HG03378 (cell line): ENCODE measurements at regions not wholly inside any gene's neighbourhood (a gene's known extent, or its start where the extent isn't known, plus 50 kb on each side); places are given as distances from the start of the nearest gene placed in this dataset.
A peak's percentile ranks its signal among the peaks of the same experiment; 100 is the strongest.
"Not testable (repeated sequence)": the region's sequence is repeated elsewhere in the genome, so short reads cannot be mapped to it uniquely, and the experiment has no call there.

Source experiments
- ATAC-seq: cut with Tn5 transposase; IDR thresholded peaks from one replicate; pipeline ENCODE4 v1.9.1; 2021; ENCODE audit warnings: mild to moderate bottlenecking, moderate library complexity; ENCODE audit not compliant: unreplicated experiment

DNA sequence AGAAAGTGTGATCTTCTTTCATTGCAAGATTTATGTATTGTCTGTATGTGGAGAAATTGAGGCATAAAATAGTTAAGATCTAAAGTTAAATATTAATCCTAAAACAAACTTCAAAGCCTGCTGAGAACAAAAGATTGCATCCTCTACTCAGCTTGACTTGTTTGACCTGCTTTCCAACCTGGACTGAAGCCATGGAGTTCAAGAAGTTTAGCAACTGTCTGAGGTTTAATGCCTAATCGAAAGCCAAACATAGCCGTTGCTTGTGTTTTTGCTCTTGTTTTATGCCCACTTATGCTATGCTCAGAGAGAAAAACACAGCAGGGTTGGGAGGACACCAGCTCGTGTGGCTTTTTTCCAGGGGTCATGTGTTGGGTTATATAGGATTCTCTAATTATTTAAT is 135.6 kb downstream of the NUFIP1 start:
- ATAC-seq = no peak

DNA sequence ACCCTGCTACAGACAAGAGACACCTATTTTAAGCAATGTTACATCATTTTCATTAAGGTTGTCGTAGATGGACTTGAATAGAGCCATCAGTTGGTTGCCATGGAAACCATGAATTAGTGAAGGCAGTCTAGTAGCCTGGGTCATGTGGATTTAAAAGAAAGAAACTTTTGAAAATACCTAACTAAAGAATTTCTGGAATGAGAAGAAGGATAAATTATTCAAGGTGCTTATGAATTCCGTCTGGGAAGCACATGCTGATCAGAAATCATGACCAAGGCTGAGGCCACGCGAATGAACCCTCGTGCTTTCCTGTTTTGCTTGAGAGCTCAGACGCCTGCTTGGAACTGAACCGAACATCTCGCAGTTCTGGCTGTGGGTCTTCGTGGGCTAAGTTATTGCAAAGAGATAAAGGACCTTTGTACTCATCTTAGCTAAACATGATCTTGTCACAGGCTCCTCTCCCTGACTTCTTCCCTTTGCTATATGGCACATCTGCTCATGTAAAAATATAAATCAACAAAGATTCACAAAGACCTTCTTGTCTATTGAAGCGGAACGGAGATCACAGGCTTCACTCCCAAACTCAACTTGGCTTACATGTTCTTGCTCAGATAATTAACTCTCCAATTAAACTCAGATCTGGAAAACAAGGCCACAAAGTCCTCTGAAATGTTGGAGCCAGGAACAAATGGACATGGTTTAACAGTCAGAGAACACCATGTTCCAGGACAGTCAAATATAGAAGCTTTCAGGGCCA is 140.2 kb downstream of the NUFIP1 start:
- no peak for ATAC-seq

DNA sequence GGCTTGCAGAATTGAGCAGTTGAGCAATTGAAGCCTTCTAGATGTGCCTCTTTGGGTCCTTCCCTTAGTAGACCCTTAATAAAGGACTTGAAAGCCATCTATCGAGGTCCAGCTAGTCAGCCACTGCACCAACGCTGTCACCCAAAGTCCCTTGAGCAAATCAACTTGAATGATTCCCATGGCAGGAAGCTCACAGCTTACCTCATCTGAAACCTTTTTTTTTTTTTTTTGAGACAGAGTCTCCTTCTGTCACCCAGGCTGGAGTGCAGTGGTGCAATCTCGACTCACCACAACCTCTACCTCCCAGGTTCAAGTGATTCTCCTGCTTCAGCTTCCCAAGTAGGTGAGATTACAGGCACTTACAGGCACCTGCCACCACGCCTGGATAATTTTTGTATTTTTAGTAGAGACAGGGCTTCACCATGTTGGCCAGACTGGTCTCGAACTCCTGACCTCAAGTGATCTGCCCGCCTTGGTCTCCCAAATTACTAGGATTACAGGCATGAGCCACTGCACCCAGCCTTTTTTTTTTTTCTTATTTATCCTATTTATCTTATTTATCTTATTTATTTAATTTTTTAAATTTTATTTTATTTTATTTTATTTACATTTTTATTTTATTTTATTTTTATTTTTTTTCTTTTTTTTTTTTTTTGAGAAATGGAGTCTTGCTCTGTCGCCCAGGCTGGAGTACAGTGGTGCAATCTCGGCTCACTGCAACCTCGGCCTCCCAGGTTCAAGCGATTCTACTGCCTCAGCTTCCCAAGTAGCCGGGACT is 143.8 kb downstream of the NUFIP1 start:
- not testable (repeated sequence) for ATAC-seq

- ATAC-seq = no peak
Measured at GRCh38 chr13:44844786-44845185, 144.5 kb downstream of the NUFIP1 start.

DNA sequence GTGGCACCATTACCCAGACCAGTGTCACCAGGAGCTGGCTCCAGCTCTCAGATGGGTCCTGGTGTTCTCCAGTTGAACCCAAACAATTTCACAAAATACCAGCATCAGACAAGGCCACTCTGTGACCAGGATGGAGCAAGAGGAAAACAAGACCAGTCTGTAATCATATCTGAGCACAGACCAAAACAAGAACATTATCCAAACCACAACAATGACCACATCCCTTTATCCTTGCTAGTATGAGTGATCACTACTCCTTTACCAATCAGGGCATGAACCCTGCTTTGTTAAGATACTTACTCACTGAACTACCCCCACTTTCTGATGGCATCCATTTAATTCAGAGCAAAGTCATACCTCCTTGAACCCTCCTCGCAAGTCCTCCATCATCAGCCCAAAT is 145.9 kb downstream of the NUFIP1 start:
- ATAC-seq = no peak

DNA sequence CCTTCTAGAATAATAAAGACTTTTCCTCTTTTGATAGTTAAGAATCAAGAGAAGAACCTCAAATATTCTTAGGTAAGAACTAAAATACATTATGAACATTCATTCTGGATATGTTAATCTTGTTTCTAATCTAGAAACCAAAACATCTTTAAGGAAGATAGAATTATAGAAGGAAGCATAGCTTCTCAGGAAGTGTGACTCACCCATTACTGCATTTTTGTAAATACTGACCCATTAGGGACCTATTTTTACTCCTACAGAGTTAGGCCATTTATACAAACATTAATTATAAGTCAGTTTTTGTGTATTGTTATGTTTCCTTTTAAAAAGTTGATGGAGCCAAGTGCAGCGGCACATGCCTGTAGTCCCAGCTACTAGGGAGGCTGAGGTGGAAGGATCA is 147.1 kb downstream of the NUFIP1 start:
- ATAC-seq = no peak

GRCh38 chr13:44840131-44840530 is 149.1 kb downstream of the NUFIP1 start:
- ATAC-seq = no peak

GRCh38 chr13:44837250-44837649 is 152.0 kb downstream of the NUFIP1 start:
- no peak for ATAC-seq

- no peak for ATAC-seq
Measured at GRCh38 chr13:44834404-44834803, 154.9 kb downstream of the NUFIP1 start.

GRCh38 chr13:44833626-44834025 is 155.6 kb downstream of the NUFIP1 start:
- ATAC-seq = no peak

- ATAC-seq = no peak
Measured at GRCh38 chr13:44833139-44833538, 156.1 kb downstream of the NUFIP1 start.

DNA sequence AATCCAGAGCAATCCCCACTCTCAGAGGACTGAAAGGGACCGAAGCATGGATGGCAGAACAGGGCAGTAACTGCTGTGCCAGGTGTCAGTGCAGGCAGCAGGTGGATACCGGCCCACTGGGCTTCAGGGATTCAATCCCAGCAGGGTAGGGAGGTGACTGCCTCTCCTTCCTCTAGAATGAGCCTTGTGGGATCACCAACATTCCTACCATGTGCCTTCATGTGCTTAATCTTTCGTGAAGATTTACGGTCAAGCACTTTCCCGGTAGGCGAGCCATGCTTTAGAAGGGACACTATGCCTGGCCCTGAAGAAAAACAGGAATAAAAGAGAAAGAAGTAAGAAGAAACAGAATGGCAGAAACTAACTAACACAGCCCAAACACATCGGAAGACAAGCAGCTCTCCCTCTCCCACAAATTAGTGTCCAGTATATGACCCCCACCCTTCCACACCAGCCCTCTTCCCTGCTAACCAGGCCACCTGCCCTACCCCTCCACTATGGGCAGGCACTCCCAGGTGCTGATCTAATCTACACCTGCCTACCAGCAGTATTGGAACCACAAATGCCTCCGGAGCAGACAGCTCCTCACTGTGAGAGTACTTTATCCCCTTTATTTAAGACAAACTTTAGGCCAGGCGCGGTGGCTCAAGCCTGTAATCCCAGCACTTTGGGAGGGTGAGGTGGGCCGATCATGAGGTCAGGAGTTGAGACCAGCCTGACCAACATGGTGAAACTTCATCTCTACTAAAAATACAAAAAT is 162.5 kb downstream of the NUFIP1 start:
- ATAC-seq = no peak

- ATAC-seq = no peak
Measured at GRCh38 chr13:44825953-44826352, 163.3 kb downstream of the NUFIP1 start.

GRCh38 chr13:44823555-44823954 is 165.7 kb downstream of the NUFIP1 start:
- ATAC-seq = not testable (repeated sequence)

GRCh38 chr13:44822291-44822690 is 167.0 kb downstream of the NUFIP1 start:
- ATAC-seq = no peak

DNA sequence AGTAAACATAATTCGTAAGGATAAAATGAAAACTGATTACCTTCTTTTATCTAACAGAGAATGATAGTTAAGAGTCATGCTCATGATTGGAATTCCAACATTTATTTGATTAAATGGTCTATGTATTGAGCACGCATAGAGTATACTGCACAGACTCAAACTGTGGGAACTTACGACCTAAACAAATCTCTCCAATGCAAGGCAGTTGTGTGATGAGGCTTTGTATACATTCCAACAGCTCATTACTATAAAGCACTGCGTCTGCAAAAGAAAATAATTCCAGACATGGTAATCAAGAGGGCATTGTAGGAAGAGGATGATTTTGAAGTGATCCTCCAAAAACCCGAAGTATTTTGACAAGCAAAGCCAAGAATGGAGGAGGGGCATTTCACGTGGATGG is 169.5 kb downstream of the NUFIP1 start:
- no peak for ATAC-seq

DNA sequence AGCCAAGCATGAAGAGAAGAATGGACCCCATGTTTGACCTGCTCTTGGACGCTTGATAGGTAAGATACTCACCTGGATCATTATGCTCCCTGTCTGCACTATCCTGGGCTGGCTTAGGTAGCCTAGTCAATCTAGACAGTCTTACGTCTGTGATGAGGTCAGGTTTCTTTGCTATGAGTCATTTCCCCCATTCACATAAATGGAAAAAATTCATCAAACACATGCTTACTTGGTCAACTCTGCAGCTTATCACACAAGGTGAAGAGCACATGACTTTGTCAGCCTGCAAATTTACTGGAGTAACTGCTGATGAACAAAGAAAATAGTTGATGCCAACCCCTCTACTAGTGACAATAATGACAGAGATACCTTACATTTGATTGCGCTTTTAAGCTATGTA is 170.0 kb downstream of the NUFIP1 start:
- ATAC-seq = peak; percentile 50

DNA sequence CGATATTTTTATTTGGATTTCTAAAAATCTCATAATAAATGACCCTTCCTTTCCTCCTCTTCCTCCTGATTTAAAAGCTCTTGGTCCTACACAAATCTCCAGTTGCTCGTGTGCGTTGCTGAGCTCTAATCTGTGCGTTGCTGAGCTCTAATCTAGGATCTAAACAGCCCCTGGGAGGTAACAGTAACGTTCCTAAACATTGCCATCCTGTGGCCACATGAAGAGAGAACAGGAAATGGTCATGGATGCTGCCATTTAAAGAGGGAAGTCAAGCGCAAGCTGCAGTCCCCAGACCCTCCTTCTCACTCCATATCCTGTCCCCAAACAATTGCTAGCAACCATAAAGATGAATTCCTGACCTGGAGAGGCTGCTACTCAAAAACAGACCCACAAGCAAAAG is 170.8 kb downstream of the NUFIP1 start:
- no peak for ATAC-seq

GRCh38 chr13:44818016-44818415 is 171.3 kb downstream of the NUFIP1 start:
- ATAC-seq = no peak

- no peak for ATAC-seq
Measured at GRCh38 chr13:44817131-44817671, 172.1 kb downstream of the NUFIP1 start.

DNA sequence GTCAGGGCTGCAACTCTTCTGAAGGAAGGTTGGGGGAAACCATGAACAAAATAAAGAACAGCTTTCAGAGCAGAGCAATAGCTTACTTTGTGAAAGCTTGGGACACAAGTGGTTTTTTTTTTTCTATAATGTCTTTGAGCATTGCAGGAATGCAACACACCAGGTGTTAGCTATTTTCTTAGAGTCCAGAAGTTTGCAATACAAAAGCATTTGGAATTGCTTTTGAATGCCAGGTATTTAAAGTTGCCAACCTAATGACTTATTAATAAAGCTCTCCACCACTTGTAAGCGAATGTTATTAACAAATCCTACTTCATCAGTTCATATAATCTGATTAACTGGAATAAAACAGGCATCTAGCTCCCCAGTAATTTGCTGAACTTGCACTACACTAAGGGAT is 172.6 kb downstream of the NUFIP1 start:
- no peak for ATAC-seq
